Heart left ventricle (tissue), 16 donors: ENCODE measurements at regions not wholly inside any gene's neighbourhood (a gene's known extent, or its start where the extent isn't known, plus 50 kb on each side); places are given as distances from the start of the nearest gene placed in this dataset.

Experiments
- ATAC-seq, 4 donors: fragments of 200-7000 bp; cut with Tn5 transposase; one replicate each; pipeline ENCODE4 v1.9.1; 2020 to 2022; ENCODE audit warnings: moderate library complexity in 4 of 4, mild to moderate bottlenecking in 3 of 4, moderate number of reproducible peaks in 1 of 4
- DNase-seq, 5 donors: peaks; one replicate each; pipeline ENCODE4 v3.0.0-alpha.2; 2020
- H3K27ac ChIP-seq, 12 donors: fragments of 200-600 bp; sonication (generic) in 4 of 12; one replicate each; pipeline versions ENCODE4 v1.5.0 to v1.8.0; 2016 to 2022; ENCODE audit warnings: mild to moderate bottlenecking in 2 of 12
- H3K27me3 ChIP-seq, 9 donors: fragments of 200-600 bp; sonication (generic) in 2 of 9; one replicate each; pipeline versions ENCODE4 v1.5.1 to v1.8.0; 2016 to 2022; ENCODE audit warnings: mild to moderate bottlenecking in 3 of 9
- H3K36me3 ChIP-seq, 9 donors: fragments of 200-600 bp; sonication (generic) in 2 of 9; one replicate each; pipeline versions ENCODE4 v1.5.0 to v1.8.0; 2018 to 2022; ENCODE audit warnings: mild to moderate bottlenecking in 2 of 9
- H3K4me1 ChIP-seq, 12 donors: fragments of 200-600 bp; sonication (generic) in 4 of 12; one replicate each; pipeline versions ENCODE4 v1.5.0 to v1.8.0; 2016 to 2022; ENCODE audit warnings: mild to moderate bottlenecking in 3 of 12
- H3K4me3 ChIP-seq, 12 donors: fragments of 200-600 bp; sonication (generic) in 4 of 12; one replicate each; pipeline versions ENCODE4 v1.5.0 to v1.8.0; 2017 to 2022; ENCODE audit warnings: mild to moderate bottlenecking in 9 of 12, moderate library complexity in 4 of 12
- H3K9me3 ChIP-seq, 12 donors: fragments of 200-600 bp; sonication (generic) in 4 of 12; one replicate each; pipeline versions ENCODE4 v1.5.0 to v1.8.0; 2016 to 2022; ENCODE audit warnings: mild to moderate bottlenecking in 1 of 12
- CTCF ChIP-seq, 12 donors: fragments of 200-600 bp; sonication (generic) in 4 of 12; IDR thresholded peaks; one replicate each; pipeline versions ENCODE4 v1.5.0 to v1.8.0; 2018 to 2022; ENCODE audit warnings: antibody characterized with exemption in 12 of 12, mild to moderate bottlenecking in 5 of 12
- POLR2A ChIP-seq, 2 donors: fragments of 450-650 bp; IDR thresholded peaks; one replicate each; pipeline ENCODE4 v1.6.1; 2017; ENCODE audit warnings: antibody characterized with exemption in 2 of 2, mild to moderate bottlenecking in 2 of 2, moderate library complexity in 2 of 2
- WGBS, 4 donors: extraction: QIAGEN DNeasy Blood & Tissue Kit in 2 of 4; methylation state at CpG; one replicate each; pipeline versions ENCODE4 v1.1.5 to v1.1.7; 2013 to 2018; 5-methylcytosine and 5-hydroxymethylcytosine counted together
- intact Hi-C, 10 donors: fragments of 100-400 bp; cut with DNase I; formaldehyde crosslinking; loops; one replicate each; pipeline versions ENCODE4 v1.11.1 to v1.14.2; 2022
- donor health status: ischemic (EF 13 %, LVEDD 7.1; RV severe dilation, severe dysfunction).
- donor health status: healthy with polysubstance abuse.
- donor health status: DM: no; HTN: yes; CAD: no.
- donor health status: DM: no; HTN: no; CAD: no.
- donor health status: ischemic (EF 25% LVEDD 6.9; RV normal size, moderate dysfunction).
- donor health status: ischemic (EF 25% LVEDD 5.7; RV mildly dilated, moderate dysfunction).
- donor health status: healthy.
- donor health status: DM: yes; HTN: yes; CAD: no.
- donor health status: ischemic (EF 35%, LVEDD 5.7; RV mildly dilated, moderate dysfunction).
- donor health status: nonischemic (EF 11% LVEDD 7.7; RV severe dilation, severe dysfunction).
- donor health status: DM: yes; HTN: yes; CAD: no.
- donor health status: PGD.
- donor health status: ischemic (EF 29% LVEDD 5.4; RV normal size, mild dysfunction).
- donor health status: nonischemic (EF 23%, LVEDD 6.1; RV moderate dilation, normal function).

GRCh38 chr3:109570408-109570807 is 233.1 kb upstream of the DPPA4 start:
- intact Hi-C loops, result no loop called here
- Histone ChIP-seq H3K36me3 (no peaks in the 10 kb centered on the region), H3K9me3 (no peaks in the 10 kb centered on the region), H3K27me3 (no peaks in the 10 kb centered on the region), H3K4me1 (no peaks in the 10 kb centered on the region), H3K4me3 (no peak overlapping the region), H3K27ac (no peak overlapping the region)
- WGBS, 4 donors, result 84 to 90% (median 87%) methylated on average over 2 of the region's 2 CpGs
- DNase-seq, result no peak
- TF ChIP-seq CTCF (IDR thresholded peaks at IDR 0.05), result no peak
- no peak for TF ChIP-seq POLR2A (IDR thresholded peaks at IDR 0.05)
- no peak for ATAC-seq

GRCh38 chr3:109572301-109572700 is 235.0 kb upstream of the DPPA4 start:
- whole genome bisulfite sequencing, 4 donors, result 90 to 100% (median 95%) methylated on average over 1 of the region's 1 CpG
- intact Hi-C loops, result no loop called here
- Histone ChIP-seq H3K9me3 (no peaks in the 10 kb centered on the region), H3K36me3 (no peaks in the 10 kb centered on the region), H3K27ac (no peak overlapping the region), H3K4me1 (no peaks in the 10 kb centered on the region), H3K27me3 (no peaks in the 10 kb centered on the region), H3K4me3 (no peak overlapping the region)
- TF ChIP-seq POLR2A (IDR thresholded peaks at IDR 0.05), result no peak
- no peak for TF ChIP-seq CTCF (IDR thresholded peaks at IDR 0.05)
- no peak for ATAC-seq
- DNase-seq, result no peak

DNA sequence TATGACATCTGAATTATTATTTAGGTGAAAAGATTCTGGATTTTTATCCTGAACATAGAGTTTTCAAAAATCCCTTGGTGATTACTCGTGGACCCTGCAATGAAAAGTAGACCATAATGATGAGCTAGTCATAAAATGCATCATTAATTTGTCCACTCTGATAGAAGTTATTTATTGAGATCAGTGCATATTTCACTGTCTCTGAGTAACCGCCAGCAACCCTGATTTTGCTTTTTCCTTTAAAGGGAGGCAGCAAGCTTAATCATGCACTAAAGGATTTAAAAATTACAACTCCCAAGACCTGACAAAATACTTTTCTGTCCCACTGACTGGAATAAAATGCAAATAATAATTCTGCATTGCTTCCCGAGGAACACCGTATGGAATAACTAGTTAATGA is 259.6 kb upstream of the DPPA4 start:
- Histone ChIP-seq H3K9me3 (peaks cover 0 to 22% (median 5%) of the 10 kb centered on the region in 12 donors), H3K4me3 (no peak overlapping the region), H3K27me3 (no peaks in the 10 kb centered on the region), H3K4me1 (no peaks in the 10 kb centered on the region), H3K36me3 (no peaks in the 10 kb centered on the region), H3K27ac (no peak overlapping the region)
- 78 to 84% (median 79%) methylated on average over 4 of the region's 4 CpGs for WGBS, 4 donors
- no peak for DNase-seq
- TF ChIP-seq POLR2A (IDR thresholded peaks at IDR 0.05), result no peak
- TF ChIP-seq CTCF (IDR thresholded peaks at IDR 0.05), result no peak
- no peak for ATAC-seq
- intact Hi-C loops, result no loop called here

- no peak for DNase-seq
- H3K4me3 ChIP-seq, result no peak overlapping the region
- TF ChIP-seq CTCF (IDR thresholded peaks at IDR 0.05) (no peak), POLR2A (IDR thresholded peaks at IDR 0.05) (no peak)
- H3K27me3 ChIP-seq, result no peaks in the 10 kb centered on the region
- no peak overlapping the region for H3K27ac ChIP-seq
- 52 to 76% (median 69%) methylated on average over 3 of the region's 3 CpGs for WGBS, 4 donors
- H3K36me3 ChIP-seq, result no peaks in the 10 kb centered on the region
- H3K4me1 ChIP-seq, result no peaks in the 10 kb centered on the region
- intact Hi-C loops, result no loop called here
- peaks cover 0 to 22% (median 5%) of the 10 kb centered on the region in 12 donors for H3K9me3 ChIP-seq
- no peak for ATAC-seq
Measured at GRCh38 chr3:109597444-109597843, 260.1 kb upstream of the DPPA4 start.
